NCI-H526 (cell line): ENCODE measurements at regions not wholly inside any gene's neighbourhood (a gene's known extent, or its start where the extent isn't known, plus 50 kb on each side); places are given as distances from the start of the nearest gene placed in this dataset.
"Not testable (repeated sequence)": the region's sequence is repeated elsewhere in the genome, so short reads cannot be mapped to it uniquely, and the experiment has no call there.

ENCODE experiments used
- DNase-seq, 2 experiments: peaks; one replicate each; lab custom pipeline; 2025; lab: John Stamatoyannopoulos, UW

- no peak for DNase-seq
Observed at GRCh38 chr1:228940926-228941325, 205.6 kb downstream of the RHOU start.

GRCh38 chr1:228941666-228942065 lies 206.4 kb downstream of the RHOU start:
- DNase-seq, result no peak

GRCh38 chr1:228943436-228943835 lies 208.2 kb downstream of the RHOU start:
- no peak for DNase-seq

GRCh38 chr1:228944296-228944695 lies 209.0 kb downstream of the RHOU start:
- no peak for DNase-seq

GRCh38 chr1:228944935-228945371 lies 209.7 kb downstream of the RHOU start:
- DNase-seq, result no peak

- no peak for DNase-seq
Observed at GRCh38 chr1:228945885-228946284, 210.6 kb downstream of the RHOU start.

- not testable (repeated sequence) for DNase-seq
Observed at GRCh38 chr1:228949617-228950016, 214.3 kb downstream of the RHOU start.

GRCh38 chr1:228953207-228953606 lies 217.9 kb downstream of the RHOU start:
- DNase-seq, result no peak

GRCh38 chr1:228953808-228954207 lies 218.5 kb downstream of the RHOU start:
- not testable (repeated sequence) for DNase-seq

GRCh38 chr1:228955691-228956090 lies 220.4 kb downstream of the RHOU start:
- DNase-seq, result no peak

GRCh38 chr1:228956864-228957263 lies 221.6 kb downstream of the RHOU start:
- no peak for DNase-seq

GRCh38 chr1:228957535-228957934 lies 222.3 kb downstream of the RHOU start:
- DNase-seq, result no peak

GRCh38 chr1:228958121-228958520 lies 222.8 kb downstream of the RHOU start:
- no peak for DNase-seq

- DNase-seq, result no peak
Observed at GRCh38 chr1:228958741-228959140, 223.5 kb downstream of the RHOU start.

- DNase-seq, result no peak
Observed at GRCh38 chr1:228960705-228961104, 225.4 kb downstream of the RHOU start.

GRCh38 chr1:228961511-228961910 lies 226.2 kb downstream of the RHOU start:
- DNase-seq, result no peak

GRCh38 chr1:228963795-228964177 lies 228.5 kb downstream of the RHOU start:
- no peak for DNase-seq

GRCh38 chr1:228964178-228965089 lies 229.2 kb downstream of the RHOU start:
- no peak for DNase-seq

GRCh38 chr1:228968891-228969606 lies 233.8 kb downstream of the RHOU start:
- no peak for DNase-seq

GRCh38 chr1:228969953-228970800 lies 234.9 kb downstream of the RHOU start:
- no peak for DNase-seq

- DNase-seq, result no peak
Observed at GRCh38 chr1:228972576-228972975, 237.3 kb downstream of the RHOU start.

GRCh38 chr1:228974273-228974672 lies 239.0 kb downstream of the RHOU start:
- DNase-seq, result no peak
